ENCODE measurements at regions not wholly inside any gene's neighbourhood (a gene's known extent, or its start where the extent isn't known, plus 50 kb on each side); places are given as distances from the start of the nearest gene placed in this dataset.

DNA sequence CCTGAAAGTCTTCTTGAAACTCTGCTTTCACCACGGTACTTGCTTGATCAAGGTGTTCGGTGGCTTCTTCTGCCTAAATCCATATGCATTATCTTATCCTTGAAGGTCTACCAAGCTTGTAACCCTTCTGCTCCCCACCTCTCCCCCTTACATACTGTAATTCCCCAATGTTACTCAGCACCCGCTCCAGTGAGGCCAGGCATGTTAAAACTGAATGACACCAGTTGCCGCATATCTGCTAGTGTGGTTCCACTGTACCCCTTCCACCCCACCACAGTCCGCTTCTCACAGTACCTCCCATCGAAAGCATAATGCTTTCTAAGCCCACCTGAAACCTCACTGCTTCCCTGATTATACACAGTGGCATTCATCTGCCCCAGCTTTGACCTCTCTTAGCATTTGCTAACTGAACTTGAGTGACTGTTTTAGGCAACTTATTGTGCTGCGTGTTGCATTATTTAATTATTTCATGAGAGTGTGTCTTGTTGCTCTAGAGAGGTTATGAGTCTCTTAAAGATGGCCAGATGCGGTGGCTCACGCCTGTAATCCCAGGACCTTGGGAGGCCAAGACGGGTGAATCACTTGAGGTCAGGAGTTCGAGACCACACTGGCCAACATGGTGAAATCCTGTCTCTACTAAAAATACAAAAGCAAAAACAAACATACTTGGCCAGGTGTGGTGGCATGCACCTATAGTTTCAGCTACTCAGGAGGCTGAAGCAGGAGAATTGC, 87.6 kb upstream of the MBNL2 start:
- H3K79me2 ChIP-seq (ENCODE audit: control insufficient read depth in 1 of 2, insufficient read depth in 2 of 2, low read length in 2 of 2) = no peaks in the 10 kb centered on the region
- no peaks in the 10 kb centered on the region for H3K27me3 ChIP-seq (replicated peaks in 1 of 4; ENCODE audit: control insufficient read depth in 3 of 4, extremely low read depth in 1 of 4, insufficient read depth in 3 of 4, low read length in 3 of 4)
- POLR2A ChIA-PET (ENCODE audit: partially characterized antibody) = no interaction called here
- no peak overlapping the region for H2BK15ac ChIP-seq (ENCODE audit: low read length)
- no peak overlapping the region for H3K4me2 ChIP-seq (ENCODE audit: insufficient read depth in 1 of 2, low read depth in 2 of 2, low read length in 2 of 2)
- no peaks in the 10 kb centered on the region for H4K20me1 ChIP-seq (replicated peaks in 1 of 2; ENCODE audit: control insufficient read depth in 1 of 2, insufficient read depth in 2 of 2, low read length in 2 of 2)
- no peak overlapping the region for H2BK20ac ChIP-seq (ENCODE audit: low read length)
- H3K9ac ChIP-seq (replicated peaks in 1 of 4; ENCODE audit: extremely low read depth in 1 of 4, low read depth in 3 of 4, low read length in 3 of 4) = no peak overlapping the region
- no peak overlapping the region for H4K5ac ChIP-seq (ENCODE audit: insufficient read length, low read depth, low read length)
- no peak overlapping the region for H2BK12ac ChIP-seq (ENCODE audit: low read depth, low read length)
- no peak overlapping the region for H2AK5ac ChIP-seq (ENCODE audit: low read depth, low read length)
- H4K8ac ChIP-seq (ENCODE audit: extremely low read depth, insufficient read depth, low read length) = no peak overlapping the region
- no peaks in the 10 kb centered on the region for H3K36me3 ChIP-seq (ENCODE audit: control insufficient read depth in 2 of 4, insufficient read depth in 4 of 4, low read length in 3 of 4)
- no peaks in the 10 kb centered on the region for H3K23me2 ChIP-seq (ENCODE audit: low read depth, low read length)
- no peak overlapping the region for H3K14ac ChIP-seq (ENCODE audit: insufficient read length)
- H3K56ac ChIP-seq (replicated peaks; ENCODE audit: insufficient read length, low read depth, low read length) = no peak overlapping the region
- H3K18ac ChIP-seq (ENCODE audit: extremely low read depth, low read length) = no peak overlapping the region; the same call in 1 of the 2 replicates
- no peak overlapping the region for H3K4me3 ChIP-seq (ENCODE audit: extremely low read depth in 1 of 4, insufficient read depth in 2 of 4, low read depth in 3 of 4, low read length in 4 of 4)
- H3K4me1 ChIP-seq (replicated peaks in 1 of 4; ENCODE audit: control insufficient read depth in 3 of 4, insufficient read depth in 4 of 4, low read length in 3 of 4) = no peaks in the 10 kb centered on the region
- no peak overlapping the region for H2AFZ ChIP-seq (ENCODE audit: low read length)
- no peak overlapping the region for H2BK120ac ChIP-seq (replicated peaks; ENCODE audit: low read depth, low read length)
- CTCF ChIA-PET (ENCODE audit: partially characterized antibody) = interaction anchor here (0.7 to 1.9 kb wide), 2 partner anchors 25 to 181 kb away, joined by 3 to 5 read pairs; no protein-coding TSS in a partner anchor
- H4K91ac ChIP-seq (replicated peaks; ENCODE audit: insufficient read length, low read length) = no peak overlapping the region
- DNase-seq (ENCODE audit: low read depth in 1 of 2, low spot score in 2 of 2) (no peak), FAIRE-seq (no peak)
- no peak overlapping the region for H3K4ac ChIP-seq (replicated peaks; ENCODE audit: insufficient read length, low read depth, low read length)
- H2BK5ac ChIP-seq (ENCODE audit: low read depth, low read length) = no peak overlapping the region
- no peak overlapping the region for H3K27ac ChIP-seq (ENCODE audit: low read depth, low read length)
- no peaks in the 10 kb centered on the region for H3K79me1 ChIP-seq (ENCODE audit: low read depth, low read length)
- 96% methylated on average over 11 of the region's 11 CpGs; no CpG with 5 or more reads in 1 of the 2 experiments for WGBS, 2 experiments (ENCODE audit: extremely low coverage in 1 of 2, insufficient coverage in 1 of 2, insufficient read length in 1 of 2, insufficient replicate concordance in 2 of 2, low coverage in 1 of 2, low lambda C conversion rate in 2 of 2, missing lambda C conversion rate in 1 of 2)
- no peak overlapping the region for H3K23ac ChIP-seq (ENCODE audit: insufficient read length)
- no peaks in the 10 kb centered on the region for H3K9me3 ChIP-seq (ENCODE audit: insufficient read depth in 2 of 2, low read depth in 1 of 2, low read length in 1 of 2)
- TF ChIP-seq EZH2 (IDR thresholded peaks at IDR 0.05; ENCODE audit: low read depth, low read length, severe bottlenecking) (no peak), JUN (IDR thresholded peaks at IDR 0.05; ENCODE audit: low read depth, low read length) (no peak)
